Testis (tissue), 2 donors: ENCODE measurements at regions not wholly inside any gene's neighbourhood (a gene's known extent, or its start where the extent isn't known, plus 50 kb on each side); places are given as distances from the start of the nearest gene placed in this dataset.

Experiments used
- POLR2A ChIP-seq: fragments of 450-650 bp; IDR thresholded peaks from one replicate; pipeline ENCODE4 v1.6.1; 2017; ENCODE audit warnings: antibody characterized with exemption, mild to moderate bottlenecking, moderate library complexity
- TF ChIP-seq, protein P1 (sequence below), 3 experiments: fragments of 450-650 bp in 2 of 3; fragments of 200-600 bp in 1 of 3; sonication (generic) in 1 of 3; IDR thresholded peaks; one replicate each; pipeline ENCODE4 v1.5.1; 2016 to 2019; ENCODE audit warnings: antibody characterized with exemption in 3 of 3, mild to moderate bottlenecking in 2 of 3, moderate library complexity in 1 of 3

DNA sequence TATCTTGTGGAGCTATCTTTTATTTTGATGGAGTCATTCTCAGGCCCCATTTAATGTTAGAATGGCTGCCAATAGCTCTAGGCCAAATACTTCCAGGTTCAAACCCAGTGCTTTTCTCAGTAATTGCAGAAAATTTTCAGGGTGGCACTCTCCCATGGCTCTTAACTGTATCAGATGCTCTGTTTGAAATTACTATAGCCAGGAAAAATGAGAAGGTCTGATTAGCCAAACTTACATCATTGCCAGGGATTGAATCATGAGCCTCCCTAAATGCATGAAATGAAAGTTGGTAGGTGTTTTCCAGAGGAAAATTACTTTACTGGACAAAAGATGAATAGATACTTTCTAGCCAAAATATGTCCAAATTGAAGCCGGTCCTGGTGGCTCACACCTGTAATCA, 404.8 kb downstream of the MAT2B start:
- TF ChIP-seq, protein P1, sequence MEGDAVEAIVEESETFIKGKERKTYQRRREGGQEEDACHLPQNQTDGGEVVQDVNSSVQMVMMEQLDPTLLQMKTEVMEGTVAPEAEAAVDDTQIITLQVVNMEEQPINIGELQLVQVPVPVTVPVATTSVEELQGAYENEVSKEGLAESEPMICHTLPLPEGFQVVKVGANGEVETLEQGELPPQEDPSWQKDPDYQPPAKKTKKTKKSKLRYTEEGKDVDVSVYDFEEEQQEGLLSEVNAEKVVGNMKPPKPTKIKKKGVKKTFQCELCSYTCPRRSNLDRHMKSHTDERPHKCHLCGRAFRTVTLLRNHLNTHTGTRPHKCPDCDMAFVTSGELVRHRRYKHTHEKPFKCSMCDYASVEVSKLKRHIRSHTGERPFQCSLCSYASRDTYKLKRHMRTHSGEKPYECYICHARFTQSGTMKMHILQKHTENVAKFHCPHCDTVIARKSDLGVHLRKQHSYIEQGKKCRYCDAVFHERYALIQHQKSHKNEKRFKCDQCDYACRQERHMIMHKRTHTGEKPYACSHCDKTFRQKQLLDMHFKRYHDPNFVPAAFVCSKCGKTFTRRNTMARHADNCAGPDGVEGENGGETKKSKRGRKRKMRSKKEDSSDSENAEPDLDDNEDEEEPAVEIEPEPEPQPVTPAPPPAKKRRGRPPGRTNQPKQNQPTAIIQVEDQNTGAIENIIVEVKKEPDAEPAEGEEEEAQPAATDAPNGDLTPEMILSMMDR (IDR thresholded peaks at IDR 0.05) = no peak
- TF ChIP-seq POLR2A = no peak
